ENCODE measurements at regions not wholly inside any gene's neighbourhood (a gene's known extent, or its start where the extent isn't known, plus 50 kb on each side); places are given as distances from the start of the nearest gene placed in this dataset.

GRCh38 chr2:120520454-120520853 lies 174.5 kb downstream of the INHBB start:
- no peak for TF ChIP-seq BCL11A (tag by site-specific recombination; IDR thresholded peaks at IDR 0.05; ENCODE audit: low read depth)
- TF ChIP-seq ZNF121 (tag by site-specific recombination; IDR thresholded peaks at IDR 0.05), result no peak
- no peak for TF ChIP-seq CTCF (tag by site-specific recombination; IDR thresholded peaks at IDR 0.05)
- TF ChIP-seq ZBTB7A (tag by site-specific recombination; IDR thresholded peaks at IDR 0.05; ENCODE audit: low read depth), result no peak
- TF ChIP-seq ZNF274 (IDR thresholded peaks at IDR 0.05; ENCODE audit: low read length), result no peak
- no peak for TF ChIP-seq ZNF274 (tag by site-specific recombination; IDR thresholded peaks at IDR 0.05; ENCODE audit: borderline replicate concordance)
- no peak for TF ChIP-seq ZNF704 (tag by site-specific recombination; IDR thresholded peaks at IDR 0.05)
- TF ChIP-seq ZNF423 (tag by site-specific recombination; IDR thresholded peaks at IDR 0.05), result no peak
- no peak for TF ChIP-seq TRIM28 (IDR thresholded peaks at IDR 0.05; ENCODE audit: borderline replicate concordance, low read length)
- TF ChIP-seq ZFP37 (tag by site-specific recombination; IDR thresholded peaks at IDR 0.05), result no peak
- no peak for TF ChIP-seq ZNF335 (tag by site-specific recombination; conservative IDR thresholded peaks at IDR 0.05)
- no peak for TF ChIP-seq ELK4 (IDR thresholded peaks at IDR 0.05; ENCODE audit: borderline replicate concordance, low read depth, low read length)
- TF ChIP-seq ZBTB20 (tag by site-specific recombination; IDR thresholded peaks at IDR 0.05), result no peak
- no peak for TF ChIP-seq ZNF350 (tag by site-specific recombination; IDR thresholded peaks at IDR 0.05)
- TF ChIP-seq ATF2 (tag by site-specific recombination; IDR thresholded peaks at IDR 0.05; ENCODE audit: low read depth), result no peak
